ENCODE measurements at regions not wholly inside any gene's neighbourhood (a gene's known extent, or its start where the extent isn't known, plus 50 kb on each side); places are given as distances from the start of the nearest gene placed in this dataset.

- H3K27ac ChIP-seq (ENCODE audit: low read depth, low read length): no peak overlapping the region
Measured at GRCh38 chr13:64985075-64985474, 2245.1 kb downstream of the PCDH9 start.

GRCh38 chr13:64962404-64962803 is 2267.7 kb downstream of the PCDH9 start:
- TF ChIP-seq CTCF (IDR thresholded peaks at IDR 0.05; ENCODE audit: extremely low read depth, low read depth, low read length): no peak
- no peak overlapping the region for H3K4me2 ChIP-seq (ENCODE audit: insufficient read depth, low read length)
- no peaks in the 10 kb centered on the region for H3K79me2 ChIP-seq (ENCODE audit: insufficient read depth, low read length)
- no peak overlapping the region for H2AFZ ChIP-seq (ENCODE audit: low read length)
- H3K9me3 ChIP-seq (ENCODE audit: low read depth, low read length): peaks cover 4% of the 10 kb centered on the region
- H3K4me3 ChIP-seq (ENCODE audit: insufficient read depth, low read length): no peak overlapping the region
- no peak for DNase-seq (ENCODE audit: insufficient read length, low spot score, missing footprints)
- no peak overlapping the region for H3K27ac ChIP-seq (ENCODE audit: low read depth, low read length)
- H3K27me3 ChIP-seq (ENCODE audit: insufficient read depth, low read length): no peaks in the 10 kb centered on the region
- no peaks in the 10 kb centered on the region for H4K20me1 ChIP-seq (ENCODE audit: insufficient read depth, low read length)
- H3K36me3 ChIP-seq (ENCODE audit: insufficient read depth, low read length): no peaks in the 10 kb centered on the region
- H3K4me1 ChIP-seq (ENCODE audit: insufficient read depth, low read length): no peaks in the 10 kb centered on the region

More at GRCh38 chr13:64985075-64985474, 2245.1 kb downstream of the PCDH9 start:
- no peak overlapping the region for H3K4me3 ChIP-seq (ENCODE audit: insufficient read depth, low read length)
- H2AFZ ChIP-seq (ENCODE audit: low read length): no peak overlapping the region
- H3K4me2 ChIP-seq (ENCODE audit: insufficient read depth, low read length): no peak overlapping the region
- DNase-seq (ENCODE audit: insufficient read length, low spot score, missing footprints): no peak
- H4K20me1 ChIP-seq (ENCODE audit: insufficient read depth, low read length): no peaks in the 10 kb centered on the region
- no peaks in the 10 kb centered on the region for H3K9me3 ChIP-seq (ENCODE audit: low read depth, low read length)
- H3K79me2 ChIP-seq (ENCODE audit: insufficient read depth, low read length): no peaks in the 10 kb centered on the region
- TF ChIP-seq CTCF (IDR thresholded peaks at IDR 0.05; ENCODE audit: extremely low read depth, low read depth, low read length): no peak
- H3K36me3 ChIP-seq (ENCODE audit: insufficient read depth, low read length): no peaks in the 10 kb centered on the region
- no peaks in the 10 kb centered on the region for H3K27me3 ChIP-seq (ENCODE audit: insufficient read depth, low read length)
- H3K4me1 ChIP-seq (ENCODE audit: insufficient read depth, low read length): no peaks in the 10 kb centered on the region

- Histone ChIP-seq H3K9me3 (ENCODE audit: low read depth, low read length) (peaks cover 4% of the 10 kb centered on the region), H3K36me3 (ENCODE audit: insufficient read depth, low read length) (no peaks in the 10 kb centered on the region), H3K27ac (ENCODE audit: low read depth, low read length) (no peak overlapping the region), H2AFZ (ENCODE audit: low read length) (no peak overlapping the region), H3K4me2 (ENCODE audit: insufficient read depth, low read length) (no peak overlapping the region), H3K4me3 (ENCODE audit: insufficient read depth, low read length) (no peak overlapping the region), H3K79me2 (ENCODE audit: insufficient read depth, low read length) (no peaks in the 10 kb centered on the region), H3K27me3 (ENCODE audit: insufficient read depth, low read length) (no peaks in the 10 kb centered on the region), H4K20me1 (ENCODE audit: insufficient read depth, low read length) (no peaks in the 10 kb centered on the region), H3K4me1 (ENCODE audit: insufficient read depth, low read length) (no peaks in the 10 kb centered on the region)
- DNase-seq (ENCODE audit: insufficient read length, low spot score, missing footprints): no peak
- TF ChIP-seq CTCF (IDR thresholded peaks at IDR 0.05; ENCODE audit: extremely low read depth, low read depth, low read length): no peak
Measured at GRCh38 chr13:64959276-64959675, 2270.9 kb downstream of the PCDH9 start.

GRCh38 chr13:64958106-64958505 is 2272.0 kb downstream of the PCDH9 start:
- H3K4me1 ChIP-seq (ENCODE audit: insufficient read depth, low read length): no peaks in the 10 kb centered on the region
- DNase-seq (ENCODE audit: insufficient read length, low spot score, missing footprints): no peak

More at GRCh38 chr13:64958106-64958505, 2272.0 kb downstream of the PCDH9 start:
- no peaks in the 10 kb centered on the region for H3K36me3 ChIP-seq (ENCODE audit: insufficient read depth, low read length)
- H3K27me3 ChIP-seq (ENCODE audit: insufficient read depth, low read length): no peaks in the 10 kb centered on the region
- H2AFZ ChIP-seq (ENCODE audit: low read length): no peak overlapping the region
- no peak for TF ChIP-seq CTCF (IDR thresholded peaks at IDR 0.05; ENCODE audit: extremely low read depth, low read depth, low read length)
- no peaks in the 10 kb centered on the region for H3K79me2 ChIP-seq (ENCODE audit: insufficient read depth, low read length)
- H3K9me3 ChIP-seq (ENCODE audit: low read depth, low read length): peaks cover 4% of the 10 kb centered on the region
- no peak overlapping the region for H3K27ac ChIP-seq (ENCODE audit: low read depth, low read length)
- H3K4me2 ChIP-seq (ENCODE audit: insufficient read depth, low read length): no peak overlapping the region
- H4K20me1 ChIP-seq (ENCODE audit: insufficient read depth, low read length): no peaks in the 10 kb centered on the region
- H3K4me3 ChIP-seq (ENCODE audit: insufficient read depth, low read length): no peak overlapping the region

All from osteoblast (primary cell).